ENCODE measurements at regions not wholly inside any gene's neighbourhood (a gene's known extent, or its start where the extent isn't known, plus 50 kb on each side); places are given as distances from the start of the nearest gene placed in this dataset.

GRCh38 chr9:86821006-86821845 is 126.1 kb downstream of the GAS1 start:
- no peak overlapping the region for H3K4me3 Mint-ChIP-seq
- H3K27me3 Mint-ChIP-seq: peaks cover 2% of the 10 kb centered on the region
- H3K27ac Mint-ChIP-seq: no peak overlapping the region
- DNase-seq (ENCODE audit: low spot score in 2 of 2) (no peak), ATAC-seq (ENCODE audit: low read depth) (no peak)
- H3K9me3 Mint-ChIP-seq: peaks cover 3% of the 10 kb centered on the region
- H3K4me1 Mint-ChIP-seq: no peaks in the 10 kb centered on the region
- H3K36me3 Mint-ChIP-seq: no peaks in the 10 kb centered on the region

DNA sequence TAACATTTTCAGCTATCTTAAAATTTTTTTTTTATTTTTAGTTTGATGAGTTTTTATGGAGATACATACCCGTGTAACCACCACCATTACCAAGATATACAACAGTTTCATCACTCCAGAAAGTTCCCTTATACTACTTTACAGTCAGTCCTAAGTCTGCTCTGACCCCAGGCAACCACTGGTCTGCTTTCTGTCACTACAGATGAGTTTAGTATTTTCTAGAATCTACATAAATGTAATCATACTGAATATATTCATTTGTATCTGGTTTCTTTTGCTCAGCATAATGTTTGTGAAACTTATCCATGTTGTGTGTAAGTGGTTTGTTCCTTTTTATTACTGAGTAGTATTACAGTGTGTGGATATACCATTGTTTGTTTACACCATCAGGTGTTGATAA is 127.8 kb downstream of the GAS1 start:
- Mint-ChIP-seq H3K4me1 (no peaks in the 10 kb centered on the region), H3K36me3 (no peaks in the 10 kb centered on the region), H3K4me3 (no peak overlapping the region), H3K27ac (no peak overlapping the region), H3K9me3 (peaks cover 1% of the 10 kb centered on the region), H3K27me3 (peaks cover 2% of the 10 kb centered on the region)
- no peak for DNase-seq (ENCODE audit: low spot score in 2 of 2)
- no peak for ATAC-seq (ENCODE audit: low read depth)

DNA sequence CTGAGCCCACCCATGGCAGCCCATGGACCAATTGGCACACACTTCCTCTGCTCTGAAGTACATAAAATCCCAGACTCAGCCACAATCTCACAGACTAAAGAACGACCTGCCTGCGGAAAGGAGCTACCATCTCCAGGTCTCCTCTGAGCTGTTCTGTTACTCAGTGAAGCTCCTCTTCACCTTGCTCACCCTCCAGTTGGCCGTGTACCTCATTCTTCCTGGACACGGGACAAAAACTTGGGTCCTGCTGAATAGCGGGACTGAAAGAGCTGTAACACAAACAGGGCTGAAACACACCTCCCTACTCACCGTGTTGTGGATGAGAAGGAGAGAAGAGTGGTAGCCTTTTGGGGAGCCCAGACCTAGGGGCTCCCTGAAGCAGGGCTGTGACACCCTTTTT is 128.7 kb downstream of the GAS1 start:
- Mint-ChIP-seq H3K27ac (no peak overlapping the region), H3K36me3 (no peaks in the 10 kb centered on the region), H3K9me3 (peaks cover 1% of the 10 kb centered on the region), H3K4me1 (no peaks in the 10 kb centered on the region), H3K4me3 (no peak overlapping the region), H3K27me3 (peaks cover 5% of the 10 kb centered on the region)
- ATAC-seq (ENCODE audit: low read depth): no peak
- DNase-seq (ENCODE audit: low spot score in 2 of 2): no peak

- Mint-ChIP-seq H3K36me3 (no peaks in the 10 kb centered on the region), H3K27me3 (peaks cover 5% of the 10 kb centered on the region), H3K4me1 (no peaks in the 10 kb centered on the region), H3K9me3 (no peaks in the 10 kb centered on the region), H3K4me3 (no peak overlapping the region), H3K27ac (no peak overlapping the region)
- ATAC-seq (ENCODE audit: low read depth) (no peak), DNase-seq (ENCODE audit: low spot score in 2 of 2) (no peak)
These were observed 130.4 kb downstream of the GAS1 start for GRCh38 chr9:86816868-86817267.

DNA sequence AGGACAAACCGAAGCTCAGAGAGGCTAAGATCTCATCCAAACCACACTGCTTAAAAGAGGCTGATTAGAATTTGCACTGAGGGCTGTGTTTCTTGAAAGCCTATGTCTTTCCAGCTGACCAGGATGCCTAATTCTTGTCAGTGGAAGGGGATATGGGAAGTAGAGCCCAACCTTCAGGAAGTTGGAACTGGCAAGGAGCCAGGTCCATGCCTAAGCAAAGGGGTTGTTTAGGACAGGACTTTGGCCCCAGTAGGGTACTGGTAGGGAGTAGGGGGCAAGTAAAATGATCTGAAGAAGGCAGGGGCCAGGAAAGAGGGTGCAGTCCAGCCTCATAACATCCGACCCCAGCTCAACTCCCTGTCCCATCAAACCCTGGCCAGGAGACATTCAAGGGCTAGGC is 130.9 kb downstream of the GAS1 start:
- Mint-ChIP-seq H3K36me3 (no peaks in the 10 kb centered on the region), H3K9me3 (no peaks in the 10 kb centered on the region), H3K27me3 (peaks cover 5% of the 10 kb centered on the region), H3K4me1 (no peaks in the 10 kb centered on the region), H3K27ac (no peak overlapping the region), H3K4me3 (no peak overlapping the region)
- DNase-seq (ENCODE audit: low spot score in 2 of 2) (no peak), ATAC-seq (ENCODE audit: low read depth) (no peak)

- ATAC-seq (ENCODE audit: low read depth) (no peak), DNase-seq (ENCODE audit: low spot score in 2 of 2) (no peak)
- Mint-ChIP-seq H3K27ac (no peak overlapping the region), H3K4me1 (no peaks in the 10 kb centered on the region), H3K4me3 (no peak overlapping the region), H3K9me3 (peaks cover 3% of the 10 kb centered on the region), H3K36me3 (no peaks in the 10 kb centered on the region), H3K27me3 (peaks cover 5% of the 10 kb centered on the region)
These were observed 134.7 kb downstream of the GAS1 start for GRCh38 chr9:86812616-86813015.

DNA sequence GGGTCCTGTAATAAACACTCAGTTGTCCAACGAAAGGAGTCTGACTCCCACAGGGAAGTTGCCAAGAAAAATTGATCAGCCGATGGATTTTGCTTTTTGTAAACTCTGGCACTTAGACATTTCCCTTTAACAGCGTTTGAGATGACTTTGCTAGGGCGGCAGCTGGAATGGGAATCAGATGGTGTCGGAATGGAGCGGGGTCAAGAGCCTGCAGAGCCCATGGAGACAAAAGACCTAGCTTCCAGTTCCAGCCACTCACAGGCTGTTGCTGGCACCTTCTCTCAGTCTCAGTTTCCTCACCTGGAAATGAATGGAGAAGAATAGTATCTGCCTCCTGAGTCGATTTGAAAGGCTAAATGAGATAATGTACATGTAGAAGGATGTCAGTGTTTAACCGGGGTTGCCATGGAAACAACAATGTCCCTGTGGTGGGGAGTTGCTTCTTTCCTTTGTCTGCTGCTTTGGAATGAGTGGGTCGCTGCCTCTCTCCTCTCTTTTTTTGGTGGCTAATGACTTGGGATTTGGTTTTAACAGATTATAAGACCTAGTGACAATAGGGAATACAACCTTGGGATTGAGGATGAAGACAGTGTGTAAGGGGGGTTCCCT is 137.4 kb downstream of the GAS1 start:
- peaks cover 5% of the 10 kb centered on the region for H3K27me3 Mint-ChIP-seq
- H3K9me3 Mint-ChIP-seq: peaks cover 3% of the 10 kb centered on the region
- no peak overlapping the region for H3K27ac Mint-ChIP-seq
- no peak overlapping the region for H3K4me3 Mint-ChIP-seq
- no peak for DNase-seq (ENCODE audit: low spot score in 2 of 2)
- no peak for ATAC-seq (ENCODE audit: low read depth)
- no peaks in the 10 kb centered on the region for H3K4me1 Mint-ChIP-seq
- H3K36me3 Mint-ChIP-seq: no peaks in the 10 kb centered on the region

DNA sequence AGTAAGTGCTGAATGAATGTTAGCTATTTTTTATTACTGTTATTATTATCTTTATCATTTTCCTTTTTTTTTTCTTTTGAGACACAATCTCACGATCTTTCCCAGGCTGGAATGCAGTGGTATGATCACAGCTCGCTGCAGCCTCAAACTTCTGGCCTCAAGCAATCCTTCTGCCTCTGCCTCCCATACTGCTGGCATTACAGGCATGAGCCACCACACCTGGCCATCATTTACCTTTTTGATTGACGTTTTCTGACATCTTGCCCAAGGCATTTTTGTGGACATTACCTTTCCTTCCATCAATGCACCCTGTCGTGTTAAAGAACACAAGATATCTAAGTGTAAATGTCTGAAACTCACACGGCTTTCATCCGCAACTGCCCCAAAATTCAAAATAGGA is 138.2 kb downstream of the GAS1 start:
- Mint-ChIP-seq H3K9me3 (peaks cover 3% of the 10 kb centered on the region), H3K4me3 (no peak overlapping the region), H3K4me1 (no peaks in the 10 kb centered on the region), H3K36me3 (no peaks in the 10 kb centered on the region), H3K27me3 (peaks cover 5% of the 10 kb centered on the region), H3K27ac (no peak overlapping the region)
- ATAC-seq (ENCODE audit: low read depth): no peak
- no peak for DNase-seq (ENCODE audit: low spot score in 2 of 2)

DNA sequence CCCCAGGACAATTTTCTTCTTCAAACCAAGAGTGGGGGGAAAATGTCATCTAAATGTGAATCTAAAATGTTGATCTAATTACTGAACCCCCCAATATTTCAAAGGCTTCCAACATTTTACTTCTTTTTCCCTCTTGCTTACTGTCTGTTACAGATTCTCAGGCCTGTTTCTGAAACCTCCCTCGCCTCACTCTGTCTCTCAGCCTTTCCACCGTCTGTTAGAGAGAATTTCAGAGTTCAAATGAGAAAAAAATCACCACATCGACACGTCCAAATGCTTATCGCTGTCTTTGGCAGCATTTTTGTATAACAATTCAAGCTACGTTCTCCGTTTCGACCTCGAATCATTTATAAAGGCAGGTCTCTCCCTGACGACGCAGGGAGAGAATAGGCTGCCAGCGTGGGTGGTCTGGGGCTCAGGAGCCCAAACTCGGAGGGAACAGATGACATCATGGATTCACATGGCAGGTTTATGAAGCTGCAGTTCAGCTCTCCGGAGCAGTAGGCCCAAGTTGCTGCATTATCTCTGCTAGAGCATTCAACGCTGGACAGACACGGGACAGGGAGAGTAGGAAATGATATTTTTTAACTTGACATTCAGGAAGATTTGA is 139.8 kb downstream of the GAS1 start:
- no peak for ATAC-seq (ENCODE audit: low read depth)
- H3K27ac Mint-ChIP-seq: no peak overlapping the region
- H3K4me3 Mint-ChIP-seq: no peak overlapping the region
- DNase-seq (ENCODE audit: low spot score in 2 of 2): no peak
- peaks cover 6% of the 10 kb centered on the region for H3K9me3 Mint-ChIP-seq
- H3K27me3 Mint-ChIP-seq: no peaks in the 10 kb centered on the region
- H3K36me3 Mint-ChIP-seq: no peaks in the 10 kb centered on the region
- H3K4me1 Mint-ChIP-seq: no peaks in the 10 kb centered on the region

GRCh38 chr9:86804011-86804410 is 143.3 kb downstream of the GAS1 start:
- Mint-ChIP-seq H3K36me3 (no peaks in the 10 kb centered on the region), H3K27ac (no peak overlapping the region), H3K4me3 (no peak overlapping the region), H3K9me3 (peaks cover 3% of the 10 kb centered on the region), H3K27me3 (peaks cover 2% of the 10 kb centered on the region), H3K4me1 (no peaks in the 10 kb centered on the region)
- no peak for ATAC-seq (ENCODE audit: low read depth)
- no peak for DNase-seq (ENCODE audit: low spot score in 2 of 2)

GRCh38 chr9:86802900-86803673 is 144.2 kb downstream of the GAS1 start:
- ATAC-seq (ENCODE audit: low read depth): no peak
- H3K27ac Mint-ChIP-seq: no peak overlapping the region
- H3K9me3 Mint-ChIP-seq: peaks cover 3% of the 10 kb centered on the region
- no peaks in the 10 kb centered on the region for H3K4me1 Mint-ChIP-seq
- H3K36me3 Mint-ChIP-seq: no peaks in the 10 kb centered on the region
- H3K27me3 Mint-ChIP-seq: peaks cover 2% of the 10 kb centered on the region
- no peak overlapping the region for H3K4me3 Mint-ChIP-seq
- no peak for DNase-seq (ENCODE audit: low spot score in 2 of 2)

DNA sequence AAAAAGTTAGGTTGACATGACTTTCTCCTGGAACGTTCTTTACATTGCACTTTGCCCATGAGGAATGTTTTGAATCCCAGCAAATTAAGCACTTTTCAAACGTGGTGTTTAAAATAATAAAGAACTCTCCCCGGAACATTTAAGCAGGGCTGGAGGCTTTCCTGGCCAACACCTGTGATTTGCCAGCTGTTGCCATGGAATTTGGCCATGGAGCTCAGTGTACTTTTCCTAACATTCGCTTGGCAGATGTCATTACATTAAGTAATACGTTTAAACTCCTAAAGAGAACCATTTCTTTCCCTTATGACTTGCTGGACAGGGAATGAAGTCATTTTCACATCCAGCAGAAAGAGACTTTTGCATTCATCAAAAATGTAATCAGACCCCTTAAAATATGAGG is 146.1 kb downstream of the GAS1 start:
- no peak overlapping the region for H3K27ac Mint-ChIP-seq
- no peaks in the 10 kb centered on the region for H3K4me1 Mint-ChIP-seq
- H3K36me3 Mint-ChIP-seq: no peaks in the 10 kb centered on the region

DNA sequence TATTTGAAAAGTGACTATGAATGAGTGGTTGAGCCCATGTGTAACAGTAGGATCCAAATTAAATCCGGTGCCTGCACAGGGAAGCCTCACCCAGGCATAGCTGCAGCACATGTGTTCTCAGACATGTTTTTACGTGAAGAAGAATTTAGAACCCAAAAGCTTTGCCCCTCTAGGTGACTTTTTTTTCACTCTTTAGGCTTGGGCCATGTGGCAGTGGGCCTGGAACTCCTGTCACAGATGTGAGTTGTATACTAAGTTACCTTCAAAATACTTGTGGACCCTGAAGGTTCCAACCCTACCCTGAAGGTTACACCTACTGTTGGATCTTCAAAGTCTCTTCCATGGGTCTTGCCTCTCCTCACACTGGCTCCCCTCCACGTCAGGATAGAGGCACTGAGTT is 146.6 kb downstream of the GAS1 start:
- Mint-ChIP-seq H3K9me3 (peaks cover 3% of the 10 kb centered on the region), H3K4me3 (no peak overlapping the region), H3K36me3 (no peaks in the 10 kb centered on the region), H3K27ac (no peak overlapping the region), H3K4me1 (no peaks in the 10 kb centered on the region), H3K27me3 (peaks cover 2% of the 10 kb centered on the region)
- DNase-seq (ENCODE audit: low spot score in 2 of 2) (no peak), ATAC-seq (ENCODE audit: low read depth) (no peak)

More for the DNA sequence above, 146.1 kb downstream of the GAS1 start:
- no peak overlapping the region for H3K4me3 Mint-ChIP-seq
- ATAC-seq (ENCODE audit: low read depth) (no peak), DNase-seq (ENCODE audit: low spot score in 2 of 2) (no peak)
- peaks cover 2% of the 10 kb centered on the region for H3K27me3 Mint-ChIP-seq
- H3K9me3 Mint-ChIP-seq: peaks cover 3% of the 10 kb centered on the region

DNA sequence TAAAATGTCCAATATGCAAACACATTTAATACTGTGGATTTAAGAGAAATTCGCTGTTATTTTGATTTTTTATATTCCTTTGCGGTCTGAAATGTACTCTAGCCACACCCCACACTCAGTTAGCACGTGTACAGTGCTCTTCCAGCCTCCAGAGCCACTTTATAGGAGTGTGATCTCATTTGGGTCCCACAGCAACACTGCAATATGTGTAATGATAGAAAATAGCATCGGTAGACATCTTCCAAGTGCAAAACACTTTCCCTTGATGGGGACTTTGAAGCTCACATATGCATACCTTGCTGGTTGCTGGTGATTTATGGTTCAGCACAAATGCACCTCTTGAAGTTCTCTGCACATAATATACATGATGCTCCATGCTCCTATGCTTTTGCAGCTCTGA is 148.3 kb downstream of the GAS1 start:
- DNase-seq (ENCODE audit: low spot score in 2 of 2): no peak
- Mint-ChIP-seq H3K36me3 (no peaks in the 10 kb centered on the region), H3K27me3 (peaks cover 2% of the 10 kb centered on the region), H3K4me3 (no peak overlapping the region), H3K4me1 (no peaks in the 10 kb centered on the region), H3K9me3 (peaks cover 3% of the 10 kb centered on the region), H3K27ac (no peak overlapping the region)
- ATAC-seq (ENCODE audit: low read depth): no peak

Measured in memory B cell (primary cell).